ENCODE measurements at regions not wholly inside any gene's neighbourhood (a gene's known extent, or its start where the extent isn't known, plus 50 kb on each side); places are given as distances from the start of the nearest gene placed in this dataset.

GRCh38 chrX:40169193-40170101 lies 71.7 kb upstream of the BCOR start (continued):
- no peak for TF ChIP-seq NFYC (CRISPR knock-in tag; IDR thresholded peaks at IDR 0.05)
- no peak for TF ChIP-seq ZFP1 (CRISPR knock-in tag; IDR thresholded peaks at IDR 0.05)
- TF ChIP-seq ZNF710 (CRISPR knock-in tag; IDR thresholded peaks at IDR 0.05; ENCODE audit: borderline replicate concordance), result 0 out of 2 replicates have a peak, but pooled peaks have one; percentile 49
- no peak for TF ChIP-seq CBFB (CRISPR knock-in tag; IDR thresholded peaks at IDR 0.05)
- TF ChIP-seq E2F2 (CRISPR knock-in tag; IDR thresholded peaks at IDR 0.05; ENCODE audit: borderline replicate concordance), result no peak
- peak; percentile 38; the same call in 1 of the 2 replicates for TF ChIP-seq MED1 (CRISPR knock-in tag; IDR thresholded peaks at IDR 0.05)
- no peak for TF ChIP-seq MLX (CRISPR knock-in tag; IDR thresholded peaks at IDR 0.05)
- no peak for TF ChIP-seq ZFP37 (CRISPR knock-in tag; IDR thresholded peaks at IDR 0.05; ENCODE audit: borderline replicate concordance)
- TF ChIP-seq MYNN (CRISPR knock-in tag; IDR thresholded peaks at IDR 0.05; ENCODE audit: low read depth), result no peak
- TF ChIP-seq ZNF407 (CRISPR knock-in tag; IDR thresholded peaks at IDR 0.05; ENCODE audit: not compliant biosample characterization), result no peak
- peak; percentile 59; the same call in 1 of the 2 replicates for TF ChIP-seq GMEB1 (CRISPR knock-in tag; IDR thresholded peaks at IDR 0.05; ENCODE audit: borderline replicate concordance)
- TF ChIP-seq ZNF343 (CRISPR knock-in tag; IDR thresholded peaks at IDR 0.05), result no peak
- peak; percentile 57; the same call in 1 of the 2 replicates for TF ChIP-seq ZNF746 (CRISPR knock-in tag; IDR thresholded peaks at IDR 0.05)
- TF ChIP-seq ZFP36L2 (CRISPR knock-in tag; IDR thresholded peaks at IDR 0.05), result no peak
- no peak for TF ChIP-seq KDM3A (CRISPR knock-in tag; IDR thresholded peaks at IDR 0.05; ENCODE audit: low read depth)

Data from HepG2 (cell line).